ENCODE measurements at regions not wholly inside any gene's neighbourhood (a gene's known extent, or its start where the extent isn't known, plus 50 kb on each side); places are given as distances from the start of the nearest gene placed in this dataset.
A peak's percentile ranks its signal among the peaks of the same experiment; 100 is the strongest.
"Not testable (repeated sequence)": the region's sequence is repeated elsewhere in the genome, so short reads cannot be mapped to it uniquely, and the experiment has no call there.

DNA sequence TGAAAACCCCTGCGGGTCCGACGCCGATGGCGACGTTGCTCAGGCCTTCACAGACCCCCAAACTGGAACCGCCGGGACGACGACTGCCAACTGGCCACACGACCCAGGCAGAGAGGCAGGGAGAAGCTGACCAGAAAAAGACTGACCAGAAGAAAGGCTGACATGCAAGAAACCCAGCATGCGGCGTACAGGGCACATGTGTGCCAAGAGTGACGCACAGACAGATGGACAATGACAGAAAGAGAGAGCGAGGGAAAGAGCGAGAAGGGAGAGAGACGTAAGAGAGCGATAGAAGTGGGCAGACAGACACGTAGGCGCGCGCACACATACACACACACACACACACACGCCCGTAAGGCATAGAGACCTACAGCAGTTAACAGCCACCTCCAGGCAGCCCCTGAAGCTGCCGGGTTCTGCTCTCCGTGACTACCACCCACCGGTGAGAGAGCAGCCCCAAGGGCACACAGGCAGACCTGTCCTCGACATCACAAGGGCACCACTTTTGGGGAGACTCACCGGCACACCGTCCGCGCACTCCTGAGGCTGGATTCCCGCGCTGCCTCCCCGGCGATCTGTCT, 67.2 kb upstream of the ZNF527 start:
- no peak for DNase-seq (ENCODE audit: low read depth in 2 of 2)

GRCh38 chr19:37304190-37304883, 66.6 kb upstream of the ZNF527 start:
- DNase-seq (ENCODE audit: low read depth in 2 of 2), result no peak

- no peak for DNase-seq (ENCODE audit: low read depth in 2 of 2)
These were observed 66.0 kb upstream of the ZNF527 start for GRCh38 chr19:37304884-37305255.

DNA sequence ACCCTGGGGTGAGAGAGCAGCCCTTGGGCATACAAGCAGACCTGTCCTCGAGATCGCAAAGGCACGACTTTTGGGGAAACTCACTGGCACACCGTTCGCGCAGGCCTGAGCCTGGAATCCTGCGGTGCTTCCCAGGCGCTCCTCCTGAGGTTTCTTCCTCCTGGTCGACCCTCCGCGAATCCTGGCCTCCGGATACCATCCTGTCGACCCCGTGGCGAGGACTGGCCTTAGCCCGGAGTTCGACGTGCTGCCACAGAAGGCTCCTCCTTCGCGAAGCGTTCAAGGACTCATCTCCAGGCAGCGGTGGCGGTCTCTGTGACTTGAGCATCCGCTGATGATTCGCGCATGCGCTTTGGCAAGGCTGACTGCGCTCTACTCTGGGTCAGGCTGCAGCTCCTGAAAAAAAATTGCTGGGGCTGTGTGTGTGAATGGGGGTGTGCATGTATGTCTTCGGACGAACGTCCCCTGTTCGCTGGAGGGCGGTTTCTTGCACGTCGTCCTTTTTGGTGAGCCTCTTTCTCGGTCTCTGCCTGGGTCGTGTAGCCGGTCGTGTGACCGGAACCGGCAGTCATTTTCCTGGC, 64.4 kb upstream of the ZNF527 start:
- no peak for DNase-seq (ENCODE audit: low read depth in 2 of 2)

DNA sequence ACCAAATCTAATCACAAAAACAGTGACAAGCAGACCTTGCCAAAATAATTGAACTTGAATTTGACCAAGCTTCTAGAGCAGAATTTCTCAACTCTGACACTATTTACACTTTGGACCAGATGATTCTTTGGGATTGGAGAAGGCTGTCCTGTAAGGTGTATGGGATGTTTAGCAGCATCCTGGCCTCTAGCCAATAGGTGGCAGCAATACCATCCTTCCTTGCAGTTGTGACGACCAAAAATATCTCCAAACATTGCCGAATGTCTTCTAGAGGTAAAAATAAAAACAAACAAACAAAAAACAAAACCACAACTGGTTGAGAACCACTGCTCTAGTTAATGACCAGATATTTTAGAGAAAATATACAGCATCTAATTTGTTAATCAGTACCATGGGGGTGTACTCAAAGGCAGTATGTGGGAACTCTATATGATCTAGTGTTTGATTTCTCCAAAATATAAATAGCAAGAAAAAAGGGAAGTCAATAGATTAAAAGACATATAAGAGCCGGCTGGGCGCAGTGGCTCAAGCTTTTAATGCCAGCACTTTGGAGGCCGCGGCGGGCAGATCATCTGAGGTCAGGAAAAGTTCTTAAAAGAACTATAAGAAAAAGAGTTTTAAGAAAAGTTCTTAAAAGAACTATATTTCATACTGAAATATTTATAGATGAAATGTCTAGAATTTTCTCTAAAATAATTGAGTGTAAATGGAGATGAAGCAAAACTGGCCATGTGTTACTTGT, 60.9 kb upstream of the ZNF527 start:
- no peak for DNase-seq (ENCODE audit: low read depth in 2 of 2)

- not testable (repeated sequence) for DNase-seq (ENCODE audit: low read depth in 2 of 2)
These were observed 58.2 kb upstream of the ZNF527 start for GRCh38 chr19:37312531-37313334.

GRCh38 chr19:37313335-37313627, 57.6 kb upstream of the ZNF527 start:
- DNase-seq (ENCODE audit: low read depth in 2 of 2), result no peak

GRCh38 chr19:37317403-37318209, 53.3 kb upstream of the ZNF527 start:
- peak; percentile 96 for DNase-seq (ENCODE audit: low read depth in 2 of 2)

DNA sequence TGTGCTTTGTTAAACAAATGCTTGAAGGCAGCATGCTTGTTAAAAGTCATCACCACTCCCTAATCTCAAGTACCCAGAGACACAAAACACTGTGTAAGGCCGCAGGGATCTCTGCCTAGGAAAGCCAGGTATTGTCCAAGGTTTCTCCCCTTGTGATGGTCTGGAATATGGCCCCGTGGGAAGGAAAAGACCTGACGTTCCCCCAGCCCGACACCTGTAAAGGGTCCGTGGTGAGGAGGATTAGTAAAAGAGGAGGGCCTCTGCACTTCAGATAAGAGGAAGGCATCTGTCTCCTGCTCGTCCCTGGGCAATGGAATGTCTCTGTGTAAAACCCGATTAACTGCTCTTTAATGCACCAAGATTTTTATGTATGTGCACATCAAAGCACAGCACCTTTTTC, 49.9 kb upstream of the ZNF527 start:
- not testable (repeated sequence) for DNase-seq (ENCODE audit: low read depth in 2 of 2)
